ENCODE measurements at regions not wholly inside any gene's neighbourhood (a gene's known extent, or its start where the extent isn't known, plus 50 kb on each side); places are given as distances from the start of the nearest gene placed in this dataset.

- no peak overlapping the region for H3K4me3 Mint-ChIP-seq
- H3K9me3 Mint-ChIP-seq, result no peaks in the 10 kb centered on the region
- TF ChIP-seq, protein P1, sequence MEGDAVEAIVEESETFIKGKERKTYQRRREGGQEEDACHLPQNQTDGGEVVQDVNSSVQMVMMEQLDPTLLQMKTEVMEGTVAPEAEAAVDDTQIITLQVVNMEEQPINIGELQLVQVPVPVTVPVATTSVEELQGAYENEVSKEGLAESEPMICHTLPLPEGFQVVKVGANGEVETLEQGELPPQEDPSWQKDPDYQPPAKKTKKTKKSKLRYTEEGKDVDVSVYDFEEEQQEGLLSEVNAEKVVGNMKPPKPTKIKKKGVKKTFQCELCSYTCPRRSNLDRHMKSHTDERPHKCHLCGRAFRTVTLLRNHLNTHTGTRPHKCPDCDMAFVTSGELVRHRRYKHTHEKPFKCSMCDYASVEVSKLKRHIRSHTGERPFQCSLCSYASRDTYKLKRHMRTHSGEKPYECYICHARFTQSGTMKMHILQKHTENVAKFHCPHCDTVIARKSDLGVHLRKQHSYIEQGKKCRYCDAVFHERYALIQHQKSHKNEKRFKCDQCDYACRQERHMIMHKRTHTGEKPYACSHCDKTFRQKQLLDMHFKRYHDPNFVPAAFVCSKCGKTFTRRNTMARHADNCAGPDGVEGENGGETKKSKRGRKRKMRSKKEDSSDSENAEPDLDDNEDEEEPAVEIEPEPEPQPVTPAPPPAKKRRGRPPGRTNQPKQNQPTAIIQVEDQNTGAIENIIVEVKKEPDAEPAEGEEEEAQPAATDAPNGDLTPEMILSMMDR (conservative IDR thresholded peaks at IDR 0.05), result no peak
- H3K27me3 Mint-ChIP-seq, result no peaks in the 10 kb centered on the region
- no peaks in the 10 kb centered on the region for H3K4me1 Mint-ChIP-seq (ENCODE audit: unreplicated experiment)
- H3K27ac Mint-ChIP-seq, result no peak overlapping the region
- H3K36me3 Mint-ChIP-seq, result no peaks in the 10 kb centered on the region
- no peak for DNase-seq (ENCODE audit: extremely low spot score, unreplicated experiment)
Measured at GRCh38 chr3:146339349-146339748, 88.4 kb upstream of the PLSCR4 start.

GRCh38 chr3:146337991-146338390, 87.1 kb upstream of the PLSCR4 start:
- no peaks in the 10 kb centered on the region for H3K27me3 Mint-ChIP-seq
- H3K36me3 Mint-ChIP-seq, result no peaks in the 10 kb centered on the region
- H3K9me3 Mint-ChIP-seq, result no peaks in the 10 kb centered on the region
- no peak for DNase-seq (ENCODE audit: extremely low spot score, unreplicated experiment)
- no peak overlapping the region for H3K27ac Mint-ChIP-seq
- TF ChIP-seq, protein P1 (conservative IDR thresholded peaks at IDR 0.05), result no peak
- no peaks in the 10 kb centered on the region for H3K4me1 Mint-ChIP-seq (ENCODE audit: unreplicated experiment)
- no peak overlapping the region for H3K4me3 Mint-ChIP-seq

GRCh38 chr3:146335386-146335785, 84.5 kb upstream of the PLSCR4 start:
- TF ChIP-seq, protein P1 (conservative IDR thresholded peaks at IDR 0.05), result no peak
- DNase-seq (ENCODE audit: extremely low spot score, unreplicated experiment), result no peak
- H3K4me3 Mint-ChIP-seq, result no peak overlapping the region
- no peaks in the 10 kb centered on the region for H3K4me1 Mint-ChIP-seq (ENCODE audit: unreplicated experiment)
- H3K27ac Mint-ChIP-seq, result no peak overlapping the region
- no peaks in the 10 kb centered on the region for H3K9me3 Mint-ChIP-seq
- no peaks in the 10 kb centered on the region for H3K36me3 Mint-ChIP-seq
- H3K27me3 Mint-ChIP-seq, result no peaks in the 10 kb centered on the region

DNA sequence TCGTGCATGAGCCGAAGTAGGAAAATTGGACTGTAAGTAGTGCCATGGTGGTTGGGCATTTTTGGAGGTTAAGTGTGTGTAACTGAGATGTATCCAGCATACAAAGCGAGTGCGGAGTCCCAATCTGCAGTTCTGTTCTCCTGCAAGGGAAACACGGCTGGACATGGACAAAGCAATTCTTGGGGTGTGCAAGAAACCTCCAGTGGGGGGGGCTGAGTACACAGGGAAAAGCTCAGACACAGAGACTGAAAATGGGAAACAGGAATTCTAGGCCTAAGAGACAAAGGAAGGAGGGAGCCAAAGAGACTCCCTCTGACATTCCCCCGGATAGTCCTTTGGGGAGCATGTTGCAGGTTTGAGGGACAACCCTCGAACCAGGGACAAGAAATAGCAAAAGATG, 83.2 kb upstream of the PLSCR4 start:
- Mint-ChIP-seq H3K4me1 (ENCODE audit: unreplicated experiment) (no peaks in the 10 kb centered on the region), H3K4me3 (no peak overlapping the region), H3K27ac (no peak overlapping the region), H3K9me3 (no peaks in the 10 kb centered on the region), H3K27me3 (no peaks in the 10 kb centered on the region), H3K36me3 (no peaks in the 10 kb centered on the region)
- TF ChIP-seq, protein P1 (conservative IDR thresholded peaks at IDR 0.05), result no peak
- no peak for DNase-seq (ENCODE audit: extremely low spot score, unreplicated experiment)

DNA sequence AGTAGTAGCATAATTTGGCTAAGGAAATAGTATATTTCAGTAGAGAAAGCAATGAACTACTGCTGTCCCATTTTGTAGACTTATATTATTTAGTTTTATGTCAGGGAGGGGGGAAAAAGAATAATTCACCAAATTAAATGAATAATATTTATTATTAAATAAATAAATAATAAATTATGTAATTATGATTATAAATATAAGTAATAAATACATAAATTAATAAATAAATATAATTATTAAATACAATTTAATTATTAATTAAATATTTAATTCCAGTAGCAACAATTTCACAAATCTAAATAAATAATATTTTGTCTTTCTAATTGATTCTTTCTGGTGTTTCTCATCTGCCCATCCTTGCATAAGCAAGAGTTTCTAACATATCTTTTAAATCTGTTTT, 81.1 kb upstream of the PLSCR4 start:
- no peak overlapping the region for H3K4me3 Mint-ChIP-seq
- no peaks in the 10 kb centered on the region for H3K4me1 Mint-ChIP-seq (ENCODE audit: unreplicated experiment)
- TF ChIP-seq, protein P1 (conservative IDR thresholded peaks at IDR 0.05), result no peak
- no peak overlapping the region for H3K27ac Mint-ChIP-seq
- H3K36me3 Mint-ChIP-seq, result no peaks in the 10 kb centered on the region
- no peak for DNase-seq (ENCODE audit: extremely low spot score, unreplicated experiment)
- H3K9me3 Mint-ChIP-seq, result no peaks in the 10 kb centered on the region
- H3K27me3 Mint-ChIP-seq, result no peaks in the 10 kb centered on the region

Data from type B pancreatic cell (in vitro differentiated cells).